CD4-positive, alpha-beta memory T cell (primary cell): ENCODE measurements at regions not wholly inside any gene's neighbourhood (a gene's known extent, or its start where the extent isn't known, plus 50 kb on each side); places are given as distances from the start of the nearest gene placed in this dataset.

ENCODE experiments used
- CTCF ChIA-PET: fragments of 350-600 bp; sonication (Branson Sonifier 250); formaldehyde crosslinking; loops from one replicate; lab custom pipeline; 2021; ENCODE audit warnings: inconsistent platforms; ENCODE audit not compliant: partially characterized antibody; lab: Charles Lee
- POLR2A ChIA-PET: fragments of 350-600 bp; sonication (Branson Sonifier 250); formaldehyde crosslinking; loops from one replicate; lab custom pipeline; 2021; ENCODE audit not compliant: partially characterized antibody; lab: Charles Lee
- DNase-seq, 5 donors: peaks; one replicate each; pipeline versions ENCODE4 v3.0.0 to v3.0.0-alpha.2; 2020 to 2022; ENCODE audit warnings: mixed read lengths in 1 of 5
- H3K27ac ChIP-seq: one replicate; pipeline ENCODE4 v1.7.0; 2013; ENCODE audit warnings: low read depth, low read length
- H3K27me3 ChIP-seq: 2 replicates; pipeline ENCODE4 v1.7.0; 2013; ENCODE audit warnings: mild to moderate bottlenecking, low read length, moderate library complexity; ENCODE audit not compliant: insufficient read depth
- H3K36me3 ChIP-seq: 2 replicates; pipeline ENCODE4 v1.7.0; 2013; ENCODE audit warnings: mild to moderate bottlenecking, low read length, moderate library complexity; ENCODE audit not compliant: insufficient read depth
- H3K4me1 ChIP-seq: 2 replicates; pipeline ENCODE4 v1.7.0; 2013; ENCODE audit warnings: mild to moderate bottlenecking, low read length, moderate library complexity; ENCODE audit not compliant: insufficient read depth
- H3K4me3 ChIP-seq, 2 donors: one replicate each; pipeline ENCODE4 v1.7.0; 2013; ENCODE audit warnings: low read length in 2 of 2, mild to moderate bottlenecking in 1 of 2
- H3K9me3 ChIP-seq, 2 donors: one replicate each; pipeline ENCODE4 v1.7.0; 2013; ENCODE audit warnings: low read length in 2 of 2, control low read depth in 1 of 2; ENCODE audit not compliant: control insufficient read depth in 1 of 2
- H3K27ac Mint-ChIP-seq, 7 donors: one replicate each; pipeline ENCODE4 v1.8.0; 2020 to 2021; ENCODE audit warnings: mixed read lengths in 7 of 7, mild to moderate bottlenecking in 6 of 7, inconsistent platforms in 3 of 7, moderate library complexity in 3 of 7
- H3K27me3 Mint-ChIP-seq, 2 donors: one replicate each; pipeline ENCODE4 v1.8.0; 2020 to 2021; ENCODE audit warnings: mixed read lengths in 2 of 2
- H3K36me3 Mint-ChIP-seq, 2 donors: one replicate each; pipeline ENCODE4 v1.8.0; 2020 to 2021; ENCODE audit warnings: mixed read lengths in 2 of 2, inconsistent platforms in 1 of 2, mild to moderate bottlenecking in 1 of 2
- H3K4me1 Mint-ChIP-seq, 4 donors: one replicate each; pipeline ENCODE4 v1.8.0; 2020 to 2021; ENCODE audit warnings: mixed read lengths in 4 of 4, mild to moderate bottlenecking in 1 of 4
- H3K4me3 Mint-ChIP-seq, 8 donors: one replicate each; pipeline ENCODE4 v1.8.0; 2020 to 2021; ENCODE audit warnings: mixed read lengths in 8 of 8, mild to moderate bottlenecking in 7 of 8, moderate library complexity in 6 of 8, inconsistent platforms in 3 of 8
- H3K9me3 Mint-ChIP-seq, 8 donors: one replicate each; pipeline ENCODE4 v1.8.0; 2020 to 2021; ENCODE audit warnings: mixed read lengths in 8 of 8, mild to moderate bottlenecking in 5 of 8, inconsistent platforms in 3 of 8, moderate library complexity in 1 of 8
- intact Hi-C: fragments of 100-400 bp; cut with micrococcal nuclease; formaldehyde crosslinking; loops from one replicate; pipeline ENCODE4 v1.15.1; 2023

DNA sequence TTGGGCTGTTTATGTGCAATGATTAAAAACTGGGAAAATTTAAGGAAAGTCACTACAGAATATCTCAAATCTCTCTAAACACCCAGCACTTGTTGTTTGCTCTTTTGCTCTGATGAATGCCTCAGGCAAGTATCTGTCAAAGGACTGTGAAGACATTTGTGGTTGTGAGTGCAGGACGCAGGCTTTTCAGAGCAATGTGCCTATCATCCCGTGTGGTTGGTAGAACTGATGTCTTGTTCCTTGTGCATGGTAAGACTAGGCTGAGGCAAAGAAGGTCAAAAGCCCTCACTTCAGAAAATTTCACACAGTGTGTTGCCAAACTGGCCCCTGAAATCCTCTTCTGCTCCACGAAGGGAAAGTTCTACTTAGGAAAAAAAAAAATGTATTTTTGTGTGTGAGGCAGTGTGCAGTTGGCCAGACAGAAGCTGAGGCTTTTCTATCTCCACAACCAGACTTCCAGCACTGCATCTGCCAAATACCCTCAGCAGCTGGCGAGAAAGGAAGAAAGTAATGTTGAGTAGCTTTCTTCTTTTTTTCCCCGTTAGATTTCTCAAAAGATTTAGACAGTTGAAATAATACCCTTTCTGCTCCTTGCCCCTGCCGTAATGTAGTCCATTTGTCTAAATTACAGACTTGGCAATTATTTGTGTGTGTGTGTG lies 1103.1 kb downstream of the VRK1 start:
- H3K4me1 Mint-ChIP-seq: no peaks in the 10 kb centered on the region
- no peaks in the 10 kb centered on the region for H3K27me3 Mint-ChIP-seq
- POLR2A ChIA-PET: no interaction called here
- intact Hi-C loops: no loop called here
- CTCF ChIA-PET: no interaction called here
- no peak overlapping the region for H3K27ac Mint-ChIP-seq
- Histone ChIP-seq H3K27me3 (no peaks in the 10 kb centered on the region), H3K4me3 (no peak overlapping the region), H3K36me3 (no peaks in the 10 kb centered on the region), H3K4me1 (no peaks in the 10 kb centered on the region), H3K27ac (no peak overlapping the region), H3K9me3 (no peaks in the 10 kb centered on the region)
- no peak overlapping the region for H3K4me3 Mint-ChIP-seq
- no peaks in the 10 kb centered on the region for H3K9me3 Mint-ChIP-seq
- H3K36me3 Mint-ChIP-seq: no peaks in the 10 kb centered on the region
- no peak for DNase-seq

DNA sequence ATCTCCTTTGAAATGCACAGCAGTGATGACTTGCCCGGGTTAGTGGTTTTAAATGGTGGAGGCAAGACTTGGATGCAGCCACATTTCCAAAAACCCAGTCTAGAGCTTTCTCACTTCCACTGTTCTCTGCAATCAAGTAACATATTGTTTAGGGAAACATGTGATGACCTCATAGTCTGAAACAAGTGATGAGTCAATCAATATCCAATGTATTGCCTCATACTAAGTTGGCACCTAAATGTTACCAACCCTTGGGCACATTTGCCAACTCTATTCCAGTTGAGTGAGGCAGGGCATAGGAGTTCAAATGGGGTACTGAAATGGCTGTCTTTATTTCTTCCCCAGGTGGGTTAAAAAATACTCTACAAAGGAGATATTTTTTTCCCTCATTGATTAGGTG lies 1105.4 kb downstream of the VRK1 start:
- Mint-ChIP-seq H3K9me3 (peaks cover 0 to 2% (median 0%) of the 10 kb centered on the region in 8 donors), H3K27ac (no peak overlapping the region), H3K27me3 (no peaks in the 10 kb centered on the region), H3K4me3 (no peak overlapping the region), H3K36me3 (no peaks in the 10 kb centered on the region), H3K4me1 (no peaks in the 10 kb centered on the region)
- Histone ChIP-seq H3K4me1 (no peaks in the 10 kb centered on the region), H3K4me3 (no peak overlapping the region), H3K9me3 (no peaks in the 10 kb centered on the region), H3K27ac (no peak overlapping the region), H3K27me3 (no peaks in the 10 kb centered on the region), H3K36me3 (no peaks in the 10 kb centered on the region)
- intact Hi-C loops: no loop called here
- ChIA-PET POLR2A (no interaction called here), CTCF (no interaction called here)
- no peak for DNase-seq

DNA sequence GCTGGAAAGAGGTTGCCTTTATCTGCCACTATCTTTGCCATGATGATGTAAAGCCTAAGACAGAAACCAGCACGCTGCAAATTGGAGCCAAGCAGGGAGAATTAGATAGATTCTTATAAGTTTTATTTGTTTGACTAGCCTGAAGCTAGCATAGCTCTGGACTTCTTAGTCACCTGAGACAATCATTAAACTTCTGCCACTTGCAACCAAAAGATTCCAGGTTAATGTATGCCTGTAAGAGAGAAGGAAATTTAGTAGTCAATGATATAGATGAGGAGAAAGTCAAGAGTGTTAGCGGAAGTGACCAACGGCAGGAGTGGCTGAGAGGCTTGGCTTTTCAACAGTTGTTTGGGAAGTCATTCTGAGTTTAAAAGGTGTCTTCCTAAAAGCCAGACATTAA lies 1106.6 kb downstream of the VRK1 start:
- DNase-seq: no peak
- H3K9me3 ChIP-seq: no peaks in the 10 kb centered on the region
- H3K36me3 ChIP-seq: no peaks in the 10 kb centered on the region
- peaks cover 0 to 14% (median 8%) of the 10 kb centered on the region in 8 donors for H3K9me3 Mint-ChIP-seq
- H3K36me3 Mint-ChIP-seq: peaks cover 0 to 2% of the 10 kb centered on the region in 2 donors
- POLR2A ChIA-PET: no interaction called here
- H3K4me3 Mint-ChIP-seq: no peak overlapping the region
- H3K4me1 Mint-ChIP-seq: no peaks in the 10 kb centered on the region
- no peaks in the 10 kb centered on the region for H3K27me3 ChIP-seq
- no peaks in the 10 kb centered on the region for H3K4me1 ChIP-seq
- no peak overlapping the region for H3K4me3 ChIP-seq
- H3K27me3 Mint-ChIP-seq: peaks cover 0 to 4% of the 10 kb centered on the region in 2 donors
- no peak overlapping the region for H3K27ac Mint-ChIP-seq
- CTCF ChIA-PET: no interaction called here
- H3K27ac ChIP-seq: no peak overlapping the region
- intact Hi-C loops: no loop called here

DNA sequence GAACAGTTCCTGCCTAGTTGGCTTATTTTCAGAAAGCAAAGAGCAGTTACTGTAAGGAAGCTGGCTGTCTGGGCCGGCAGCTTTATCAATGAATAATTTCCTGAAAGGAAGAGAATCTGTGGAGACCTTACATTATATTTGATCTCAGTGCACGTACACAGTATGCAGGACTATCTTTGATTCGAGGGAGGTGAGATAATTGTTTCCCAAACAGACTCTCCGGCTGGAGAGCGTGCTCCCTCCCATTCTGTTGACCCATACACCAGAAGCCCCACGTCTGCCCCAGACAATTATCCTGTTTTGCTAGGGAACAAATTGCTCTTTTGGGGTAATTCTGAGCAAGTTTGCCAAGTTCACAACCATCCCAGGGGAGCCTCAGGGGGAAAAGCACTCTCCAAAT lies 1115.0 kb downstream of the VRK1 start:
- peaks cover 4 to 7% of the 10 kb centered on the region in 2 donors for H3K36me3 Mint-ChIP-seq
- Histone ChIP-seq H3K36me3 (no peaks in the 10 kb centered on the region), H3K4me3 (no peak overlapping the region), H3K27me3 (no peaks in the 10 kb centered on the region), H3K4me1 (peaks cover 5% of the 10 kb centered on the region), H3K9me3 (no peaks in the 10 kb centered on the region), H3K27ac (no peak overlapping the region)
- intact Hi-C loops: no loop called here
- peaks cover 3 to 12% (median 8%) of the 10 kb centered on the region in 4 donors for H3K4me1 Mint-ChIP-seq
- POLR2A ChIA-PET: no interaction called here
- H3K27ac Mint-ChIP-seq: no peak overlapping the region
- no peak overlapping the region for H3K4me3 Mint-ChIP-seq
- CTCF ChIA-PET: no interaction called here
- peaks cover 0 to 6% of the 10 kb centered on the region in 2 donors for H3K27me3 Mint-ChIP-seq
- peaks cover 0 to 20% (median 17%) of the 10 kb centered on the region in 8 donors for H3K9me3 Mint-ChIP-seq
- no peak for DNase-seq

DNA sequence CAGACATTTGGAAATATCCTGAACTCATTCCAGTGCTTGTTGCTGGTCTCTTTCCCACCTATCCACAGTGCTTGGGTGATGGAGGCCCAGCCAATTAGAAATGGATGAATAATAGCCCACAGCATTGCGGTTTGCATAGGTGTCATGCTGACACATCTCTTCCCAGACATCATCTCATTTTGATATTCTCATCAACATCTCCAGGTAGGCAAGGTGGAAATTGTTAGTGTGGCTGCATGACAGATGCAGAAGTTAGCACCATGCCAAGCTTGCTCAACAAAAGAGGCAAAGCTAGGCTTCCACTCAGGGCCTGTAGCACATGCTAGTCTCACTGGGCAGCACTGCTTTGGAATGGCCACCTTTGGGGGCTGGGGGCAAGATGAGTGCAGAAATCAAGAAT lies 1118.9 kb downstream of the VRK1 start:
- Mint-ChIP-seq H3K27ac (peak overlapping the region in 1 of 7 donors; percentile 74), H3K4me1 (peaks cover 10 to 19% (median 12%) of the 10 kb centered on the region in 4 donors), H3K9me3 (peaks cover 0 to 2% (median 0%) of the 10 kb centered on the region in 8 donors), H3K27me3 (peaks cover 0 to 2% of the 10 kb centered on the region in 2 donors), H3K36me3 (peaks cover 0 to 4% of the 10 kb centered on the region in 2 donors), H3K4me3 (no peak overlapping the region)
- Histone ChIP-seq H3K36me3 (no peaks in the 10 kb centered on the region), H3K27me3 (no peaks in the 10 kb centered on the region), H3K4me1 (peaks cover 7% of the 10 kb centered on the region), H3K4me3 (no peak overlapping the region), H3K9me3 (no peaks in the 10 kb centered on the region), H3K27ac (no peak overlapping the region)
- intact Hi-C loops: no loop called here
- CTCF ChIA-PET: no interaction called here
- POLR2A ChIA-PET: no interaction called here
- DNase-seq: no peak

DNA sequence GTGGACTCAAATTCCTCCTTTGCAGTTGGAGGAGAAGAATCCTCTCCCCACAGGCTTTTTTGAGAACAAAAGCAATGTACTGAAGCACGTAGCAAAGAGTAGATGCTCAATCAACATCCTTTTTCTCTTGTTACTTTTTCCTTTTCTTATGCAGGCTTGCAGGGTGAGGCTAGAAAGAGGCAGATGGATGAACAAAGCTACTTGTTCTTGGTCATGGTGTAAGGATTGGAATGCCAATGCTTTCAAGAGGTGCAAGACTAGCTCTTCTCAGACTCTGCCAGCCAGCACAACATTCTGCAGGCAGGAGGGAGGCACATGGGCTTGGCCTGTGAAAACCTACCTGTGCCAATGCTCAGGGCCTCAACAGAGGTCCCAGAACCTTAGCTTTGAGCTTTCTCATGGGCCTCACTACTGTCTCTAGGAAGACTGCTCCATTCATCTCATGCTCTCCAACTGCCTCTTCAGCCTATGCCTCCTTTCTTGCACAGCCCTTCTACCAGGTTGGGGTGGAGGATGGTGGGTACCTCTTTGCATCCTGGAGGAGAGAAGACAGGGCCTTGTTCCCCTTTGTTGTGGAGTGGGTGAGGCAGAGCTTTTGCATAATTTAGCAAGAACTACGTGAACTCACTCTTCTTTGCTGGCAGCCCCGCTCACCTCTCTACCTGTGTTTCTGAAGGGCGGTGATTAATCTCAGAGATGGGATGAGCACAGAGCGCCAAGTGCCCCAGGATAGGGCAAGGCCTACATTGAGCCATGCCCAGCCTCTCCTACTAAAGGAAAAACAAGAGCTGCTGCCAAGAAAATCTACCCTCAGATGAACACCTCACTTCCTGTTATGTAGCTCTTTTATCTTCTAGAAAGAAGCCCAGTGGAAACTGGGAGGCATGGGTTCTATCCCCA lies 1119.7 kb downstream of the VRK1 start:
- no peaks in the 10 kb centered on the region for H3K27me3 Mint-ChIP-seq
- H3K4me3 Mint-ChIP-seq: peak overlapping the region in 1 of 8 donors; percentile 52
- H3K27ac ChIP-seq: no peak overlapping the region

DNA sequence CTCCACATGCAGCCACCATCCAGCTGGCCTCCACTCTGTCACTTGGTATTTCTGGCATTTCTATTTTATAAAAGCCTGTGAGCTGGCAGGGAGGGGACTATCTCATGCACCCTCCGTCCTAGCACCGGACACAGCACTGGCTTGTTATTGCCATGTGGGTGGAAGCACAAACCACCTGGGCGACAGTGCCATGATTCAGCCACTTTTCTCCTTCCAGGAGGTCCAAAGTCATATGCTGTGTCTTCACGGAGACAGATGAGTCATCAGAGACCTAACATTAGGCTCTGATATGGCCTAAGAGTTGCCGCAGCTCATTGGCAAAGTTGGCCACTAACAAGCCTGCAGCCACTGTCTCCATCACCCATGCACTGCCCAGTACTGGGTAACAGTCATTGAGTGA lies 1123.0 kb downstream of the VRK1 start:
- Histone ChIP-seq H3K9me3 (no peaks in the 10 kb centered on the region), H3K36me3 (no peaks in the 10 kb centered on the region), H3K27ac (no peak overlapping the region), H3K27me3 (no peaks in the 10 kb centered on the region), H3K4me1 (peaks cover 7% of the 10 kb centered on the region), H3K4me3 (no peak overlapping the region)
- H3K27ac Mint-ChIP-seq: no peak overlapping the region
- H3K27me3 Mint-ChIP-seq: no peaks in the 10 kb centered on the region
- peaks cover 10 to 23% (median 16%) of the 10 kb centered on the region in 4 donors for H3K4me1 Mint-ChIP-seq
- POLR2A ChIA-PET: no interaction called here
- no peak for DNase-seq
- no peak overlapping the region for H3K4me3 Mint-ChIP-seq
- CTCF ChIA-PET: no interaction called here
- intact Hi-C loops: no loop called here
- peaks cover 0 to under 1% (median 0%) of the 10 kb centered on the region in 8 donors for H3K9me3 Mint-ChIP-seq
- H3K36me3 Mint-ChIP-seq: peaks cover 0 to 4% of the 10 kb centered on the region in 2 donors

More for the DNA sequence above, 1119.7 kb downstream of the VRK1 start:
- H3K9me3 Mint-ChIP-seq: no peaks in the 10 kb centered on the region
- no peaks in the 10 kb centered on the region for H3K9me3 ChIP-seq
- no peak for DNase-seq
- H3K36me3 Mint-ChIP-seq: peaks cover 0 to 4% of the 10 kb centered on the region in 2 donors
- peaks cover 7% of the 10 kb centered on the region for H3K4me1 ChIP-seq
- ChIA-PET CTCF (interaction anchor here (1.1 kb wide), 1 partner anchor 9 kb away, joined by 3 read pairs; no protein-coding TSS in a partner anchor), POLR2A (no interaction called here)
- peaks cover 10 to 19% (median 12%) of the 10 kb centered on the region in 4 donors for H3K4me1 Mint-ChIP-seq
- no peaks in the 10 kb centered on the region for H3K36me3 ChIP-seq
- intact Hi-C loops: no loop called here
- no peak overlapping the region for H3K4me3 ChIP-seq
- H3K27ac Mint-ChIP-seq: peak overlapping the region in 1 of 7 donors; percentile 24
- no peaks in the 10 kb centered on the region for H3K27me3 ChIP-seq
